GM19025 (cell line): ENCODE measurements at regions not wholly inside any gene's neighbourhood (a gene's known extent, or its start where the extent isn't known, plus 50 kb on each side); places are given as distances from the start of the nearest gene placed in this dataset.

Experiments
- ATAC-seq: cut with Tn5 transposase; IDR thresholded peaks from one replicate; pipeline ENCODE4 v1.9.1; 2021; ENCODE audit warnings: mild to moderate bottlenecking, low read depth, moderate library complexity; ENCODE audit not compliant: unreplicated experiment

- no peak for ATAC-seq
These were observed 81.7 kb upstream of the CTNND2 start for GRCh38 chr5:11985993-11986392.

- no peak for ATAC-seq
These were observed 80.0 kb upstream of the CTNND2 start for GRCh38 chr5:11984196-11984595.

GRCh38 chr5:11981986-11982385 lies 77.7 kb upstream of the CTNND2 start:
- ATAC-seq: no peak

GRCh38 chr5:11977904-11978303 lies 73.7 kb upstream of the CTNND2 start:
- ATAC-seq: no peak

GRCh38 chr5:11973469-11973868 lies 69.2 kb upstream of the CTNND2 start:
- no peak for ATAC-seq

- ATAC-seq: no peak
These were observed 59.0 kb upstream of the CTNND2 start for GRCh38 chr5:11963227-11963626.

GRCh38 chr5:11962122-11962521 lies 57.9 kb upstream of the CTNND2 start:
- ATAC-seq: no peak

GRCh38 chr5:11958321-11958720 lies 54.1 kb upstream of the CTNND2 start:
- ATAC-seq: no peak

- no peak for ATAC-seq
These were observed 51.1 kb upstream of the CTNND2 start for GRCh38 chr5:11955331-11955730.
